HepG2 (cell line): ENCODE measurements at regions not wholly inside any gene's neighbourhood (a gene's known extent, or its start where the extent isn't known, plus 50 kb on each side); places are given as distances from the start of the nearest gene placed in this dataset.

Experiments used
- ATAC-seq: fragments of 200-7000 bp; cut with Tn5 transposase; 3 replicates; pipeline ENCODE4 v1.9.1; 2020; ENCODE audit warnings: mild to moderate bottlenecking, moderate library complexity
- BruUV-seq: library from RNA; stranded (reverse); fragments of 400-500 nt; replicated peaks from 2 replicates; lab custom pipeline; 2021; lab: Mats Ljungman, UMichigan
- CTCF ChIA-PET: fragments of 300-600 bp; formaldehyde crosslinking; extraction: SDS; loops from one replicate; lab custom pipeline; 2021; ENCODE audit warnings: low total read pairs, inconsistent platforms, low intra/inter-chr PET ratio; lab: Yijun Ruan, JAX
- POLR2A ChIA-PET: fragments of 350-600 bp; sonication (Branson Sonifier 250); formaldehyde crosslinking; loops from one replicate; lab custom pipeline; 2020; ENCODE audit warnings: antibody characterized with exemption, inconsistent platforms; lab: Yijun Ruan, JAX
- DNase-seq: peaks from one replicate; pipeline ENCODE4 v3.0.0-alpha.2; 2015; ENCODE audit warnings: low spot score
- FAIRE-seq: peaks from 3 replicates; lab custom pipeline; 2011; peaks lifted over from hg19 to GRCh38; lab: Jason Lieb, UNC
- H2AFZ ChIP-seq: one replicate; pipeline ENCODE4 v1.6.1; 2011; ENCODE audit warnings: low read length, inconsistent platforms
- H3K27ac ChIP-seq: fragments of 300-600 bp; 3 replicates; pipeline ENCODE4 v1.8.0; 2011; ENCODE audit warnings: mixed run types, mild to moderate bottlenecking, mixed read lengths, low read length, inconsistent platforms; ENCODE audit not compliant: insufficient read depth; ENCODE audit errors: extremely low read length
- H3K27me3 ChIP-seq, 2 experiments: fragments of 200-600 bp in 1 of 2; 2 replicates in 1 of 2; 3 replicates in 1 of 2; pipeline versions ENCODE4 v1.6.0 to v1.8.0; 2011; ENCODE audit warnings: low read length in 2 of 2, mild to moderate bottlenecking in 2 of 2, moderate library complexity in 2 of 2, inconsistent platforms in 1 of 2; ENCODE audit not compliant: insufficient read depth in 2 of 2, control insufficient read depth in 1 of 2
- H3K36me3 ChIP-seq, 2 experiments: fragments of 200-600 bp in 1 of 2; replicated peaks in 1 of 2; 2 replicates in 1 of 2; 3 replicates in 1 of 2; pipeline versions ENCODE4 v1.5.1 to v1.8.0; 2011; ENCODE audit warnings: low read length in 2 of 2, inconsistent platforms in 1 of 2; ENCODE audit not compliant: insufficient read depth in 2 of 2, control insufficient read depth in 1 of 2
- H3K4me1 ChIP-seq: 2 replicates; pipeline ENCODE4 v1.5.1; 2012; ENCODE audit warnings: low read length, inconsistent platforms; ENCODE audit not compliant: insufficient read depth
- H3K4me2 ChIP-seq: 2 replicates; pipeline ENCODE4 v1.6.0; 2011; ENCODE audit warnings: low read depth, low read length, inconsistent platforms
- H3K4me3 ChIP-seq, 3 experiments: fragments of 200-600 bp in 1 of 3; sonication (generic), shearing (Covaris generic) in 1 of 3; replicated peaks in 1 of 3; 2 replicates each; pipeline ENCODE4 v1.5.1; 2011 to 2016; ENCODE audit warnings: low read length in 3 of 3, inconsistent platforms in 2 of 3, low read depth in 2 of 3, mild to moderate bottlenecking in 2 of 3, control low read depth in 1 of 3, mixed read lengths in 1 of 3; ENCODE audit not compliant: insufficient read depth in 1 of 3
- H3K79me2 ChIP-seq: one replicate; pipeline ENCODE4 v1.6.1; 2011; ENCODE audit warnings: low read length, inconsistent platforms; ENCODE audit not compliant: insufficient read depth
- H3K9ac ChIP-seq: 2 replicates; pipeline ENCODE4 v1.6.0; 2011; ENCODE audit warnings: mild to moderate bottlenecking, low read depth, low read length, inconsistent platforms; ENCODE audit not compliant: insufficient read depth
- H3K9me3 ChIP-seq: 2 replicates; pipeline ENCODE4 v1.5.1; 2012; ENCODE audit warnings: mild to moderate bottlenecking, low read length
- H4K20me1 ChIP-seq: 2 replicates; pipeline ENCODE4 v1.6.0; 2011; ENCODE audit warnings: inconsistent platforms, mild to moderate bottlenecking, low read length, moderate library complexity; ENCODE audit not compliant: insufficient read depth
- ATF2 ChIP-seq: sonication (generic); formaldehyde crosslinking; IDR thresholded peaks from 2 replicates; pipeline ENCODE4 v1.4.0; 2020; ENCODE audit warnings: missing genetic modification reagents
- HNF4G ChIP-seq, 2 experiments: sonication (generic) in 1 of 2; formaldehyde crosslinking in 1 of 2; IDR thresholded peaks; 2 replicates each; pipeline versions ENCODE4 v1.4.0 to v1.6.1; 2011 to 2020; ENCODE audit warnings: borderline replicate concordance in 2 of 2, low read depth in 2 of 2, mild to moderate bottlenecking in 2 of 2, low read length in 1 of 2, missing genetic modification reagents in 1 of 2, moderate library complexity in 1 of 2
- PCBP1 ChIP-seq: fragments of 200-400 bp; formaldehyde crosslinking; IDR thresholded peaks from 2 replicates; pipeline ENCODE4 v1.6.1; 2017; ENCODE audit warnings: mild to moderate bottlenecking, low read depth, low read length, borderline replicate concordance
- PPARG ChIP-seq: conservative IDR thresholded peaks from 2 replicates; pipeline ENCODE4 v1.6.1; 2016; ENCODE audit warnings: missing biosample characterization, missing genetic modification reagents
- ZNF282 ChIP-seq: fragments of 450-650 bp; IDR thresholded peaks from 2 replicates; pipeline ENCODE4 v1.6.1; 2018; ENCODE audit not compliant: partially characterized antibody
- ZSCAN29 ChIP-seq: sonication (generic); formaldehyde crosslinking; conservative IDR thresholded peaks from 2 replicates; pipeline ENCODE4 v1.4.0; 2020; ENCODE audit warnings: mild to moderate bottlenecking, missing genetic modification reagents
- WGBS: methylation state at CpG from one replicate; pipeline ENCODE4 v1.1.6; 2017; ENCODE audit warnings: low lambda C conversion rate; 5-methylcytosine and 5-hydroxymethylcytosine counted together
- in situ Hi-C: cut with HindIII; loops from 2 replicates; pipeline ENCODE4 v1.10.0; 2017; ENCODE audit warnings: low pct_unique_long_range_greater_than_20kb; ENCODE audit not compliant: extremely low pct_ligation_motif_present
- intact Hi-C: fragments of 100-400 bp; cut with micrococcal nuclease; formaldehyde crosslinking; loops from one replicate; pipeline ENCODE4 v1.10.0; 2022; ENCODE audit not compliant: unreplicated experiment
- TF ChIP-seq, protein P1 (sequence below): IDR thresholded peaks from 2 replicates; pipeline ENCODE4 v1.6.1; 2016; ENCODE audit warnings: low read depth, control low read depth
- TF ChIP-seq, protein P2 (sequence below): sonication (generic); formaldehyde crosslinking; IDR thresholded peaks from 2 replicates; pipeline ENCODE4 v1.4.0; 2020; ENCODE audit warnings: missing genetic modification reagents

DNA sequence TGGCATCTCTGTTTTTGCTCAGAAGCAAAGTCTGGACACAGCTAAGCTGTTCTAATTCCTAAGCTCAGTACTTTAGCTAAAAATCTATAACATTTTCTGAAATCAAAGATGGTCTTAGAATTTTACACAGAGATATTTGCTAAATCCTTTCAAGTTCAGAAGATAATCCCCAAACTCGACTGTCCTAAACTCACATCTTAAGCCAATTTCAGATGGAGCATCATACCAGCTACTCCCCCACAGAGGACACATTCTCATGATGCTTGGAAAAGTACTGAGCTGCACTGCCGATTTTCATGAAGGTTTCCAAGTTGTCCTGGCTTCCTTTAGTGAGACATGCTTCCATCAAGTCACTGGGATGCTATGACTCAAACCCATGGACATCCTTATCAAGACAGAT is 535.5 kb downstream of the SUCLG1 start:
- FAIRE-seq (no peak), ATAC-seq (no peak), DNase-seq (no peak)
- Histone ChIP-seq H3K4me1 (no peaks in the 10 kb centered on the region), H3K36me3 (no peaks in the 10 kb centered on the region), H3K79me2 (no peaks in the 10 kb centered on the region), H2AFZ (no peak overlapping the region), H3K4me2 (no peak overlapping the region), H3K9ac (no peak overlapping the region), H4K20me1 (no peaks in the 10 kb centered on the region), H3K9me3 (no peaks in the 10 kb centered on the region; the same call in 1 of the 2 replicates), H3K27ac (no peak overlapping the region), H3K27me3 (no peaks in the 10 kb centered on the region), H3K4me3 (no peak overlapping the region)
- BruUV-seq: no TSS peak
- TF ChIP-seq, protein P1, sequence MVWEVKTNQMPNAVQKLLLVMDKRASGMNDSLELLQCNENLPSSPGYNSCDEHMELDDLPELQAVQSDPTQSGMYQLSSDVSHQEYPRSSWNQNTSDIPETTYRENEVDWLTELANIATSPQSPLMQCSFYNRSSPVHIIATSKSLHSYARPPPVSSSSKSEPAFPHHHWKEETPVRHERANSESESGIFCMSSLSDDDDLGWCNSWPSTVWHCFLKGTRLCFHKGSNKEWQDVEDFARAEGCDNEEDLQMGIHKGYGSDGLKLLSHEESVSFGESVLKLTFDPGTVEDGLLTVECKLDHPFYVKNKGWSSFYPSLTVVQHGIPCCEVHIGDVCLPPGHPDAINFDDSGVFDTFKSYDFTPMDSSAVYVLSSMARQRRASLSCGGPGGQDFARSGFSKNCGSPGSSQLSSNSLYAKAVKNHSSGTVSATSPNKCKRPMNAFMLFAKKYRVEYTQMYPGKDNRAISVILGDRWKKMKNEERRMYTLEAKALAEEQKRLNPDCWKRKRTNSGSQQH (CRISPR knock-in tag): no peak
- no peak for TF ChIP-seq ATF2 (CRISPR knock-in tag)
- no peak for TF ChIP-seq PCBP1
- TF ChIP-seq ZSCAN29 (CRISPR knock-in tag): no peak
- no peak for TF ChIP-seq ZNF282
- TF ChIP-seq, protein P2, sequence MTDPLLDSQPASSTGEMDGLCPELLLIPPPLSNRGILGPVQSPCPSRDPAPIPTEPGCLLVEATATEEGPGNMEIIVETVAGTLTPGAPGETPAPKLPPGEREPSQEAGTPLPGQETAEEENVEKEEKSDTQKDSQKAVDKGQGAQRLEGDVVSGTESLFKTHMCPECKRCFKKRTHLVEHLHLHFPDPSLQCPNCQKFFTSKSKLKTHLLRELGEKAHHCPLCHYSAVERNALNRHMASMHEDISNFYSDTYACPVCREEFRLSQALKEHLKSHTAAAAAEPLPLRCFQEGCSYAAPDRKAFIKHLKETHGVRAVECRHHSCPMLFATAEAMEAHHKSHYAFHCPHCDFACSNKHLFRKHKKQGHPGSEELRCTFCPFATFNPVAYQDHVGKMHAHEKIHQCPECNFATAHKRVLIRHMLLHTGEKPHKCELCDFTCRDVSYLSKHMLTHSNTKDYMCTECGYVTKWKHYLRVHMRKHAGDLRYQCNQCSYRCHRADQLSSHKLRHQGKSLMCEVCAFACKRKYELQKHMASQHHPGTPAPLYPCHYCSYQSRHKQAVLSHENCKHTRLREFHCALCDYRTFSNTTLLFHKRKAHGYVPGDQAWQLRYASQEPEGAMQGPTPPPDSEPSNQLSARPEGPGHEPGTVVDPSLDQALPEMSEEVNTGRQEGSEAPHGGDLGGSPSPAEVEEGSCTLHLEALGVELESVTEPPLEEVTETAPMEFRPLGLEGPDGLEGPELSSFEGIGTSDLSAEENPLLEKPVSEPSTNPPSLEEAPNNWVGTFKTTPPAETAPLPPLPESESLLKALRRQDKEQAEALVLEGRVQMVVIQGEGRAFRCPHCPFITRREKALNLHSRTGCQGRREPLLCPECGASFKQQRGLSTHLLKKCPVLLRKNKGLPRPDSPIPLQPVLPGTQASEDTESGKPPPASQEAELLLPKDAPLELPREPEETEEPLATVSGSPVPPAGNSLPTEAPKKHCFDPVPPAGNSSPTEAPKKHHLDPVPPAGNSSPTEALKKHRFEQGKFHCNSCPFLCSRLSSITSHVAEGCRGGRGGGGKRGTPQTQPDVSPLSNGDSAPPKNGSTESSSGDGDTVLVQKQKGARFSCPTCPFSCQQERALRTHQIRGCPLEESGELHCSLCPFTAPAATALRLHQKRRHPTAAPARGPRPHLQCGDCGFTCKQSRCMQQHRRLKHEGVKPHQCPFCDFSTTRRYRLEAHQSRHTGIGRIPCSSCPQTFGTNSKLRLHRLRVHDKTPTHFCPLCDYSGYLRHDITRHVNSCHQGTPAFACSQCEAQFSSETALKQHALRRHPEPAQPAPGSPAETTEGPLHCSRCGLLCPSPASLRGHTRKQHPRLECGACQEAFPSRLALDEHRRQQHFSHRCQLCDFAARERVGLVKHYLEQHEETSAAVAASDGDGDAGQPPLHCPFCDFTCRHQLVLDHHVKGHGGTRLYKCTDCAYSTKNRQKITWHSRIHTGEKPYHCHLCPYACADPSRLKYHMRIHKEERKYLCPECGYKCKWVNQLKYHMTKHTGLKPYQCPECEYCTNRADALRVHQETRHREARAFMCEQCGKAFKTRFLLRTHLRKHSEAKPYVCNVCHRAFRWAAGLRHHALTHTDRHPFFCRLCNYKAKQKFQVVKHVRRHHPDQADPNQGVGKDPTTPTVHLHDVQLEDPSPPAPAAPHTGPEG: no peak
- no peak for TF ChIP-seq HNF4G (IDR thresholded peaks at IDR 0.05; ENCODE audit: borderline replicate concordance, low read depth, low read length)
- no peak for TF ChIP-seq HNF4G (CRISPR knock-in tag; IDR thresholded peaks at IDR 0.05; ENCODE audit: borderline replicate concordance, low read depth)
- no peak for TF ChIP-seq PPARG
- WGBS: 7% methylated on average over 2 of the region's 2 CpGs
- ChIA-PET CTCF (no interaction called here), POLR2A (no interaction called here)
- in situ Hi-C loops: no loop called here
- intact Hi-C loops: no loop called here
